ENCODE measurements at regions not wholly inside any gene's neighbourhood (a gene's known extent, or its start where the extent isn't known, plus 50 kb on each side); places are given as distances from the start of the nearest gene placed in this dataset.

GRCh38 chr14:42145766-42146165 is 539.1 kb downstream of the LRFN5 start:
- H3K79me2 ChIP-seq (ENCODE audit: control insufficient read depth, low read length): no peaks in the 10 kb centered on the region
- no peak overlapping the region for H3K4me2 ChIP-seq (ENCODE audit: low read length)
- no peaks in the 10 kb centered on the region for H3K27me3 ChIP-seq (ENCODE audit: control insufficient read depth, low read length)
- H3K9me3 ChIP-seq (ENCODE audit: control insufficient read depth, insufficient read depth, low read length): no peaks in the 10 kb centered on the region
- H3F3A ChIP-seq (ENCODE audit: control insufficient read depth, insufficient read depth): no peaks in the 10 kb centered on the region
- H3K9me2 ChIP-seq (replicated peaks; ENCODE audit: control insufficient read depth, low read length): no peaks in the 10 kb centered on the region
- H3K36me3 ChIP-seq (ENCODE audit: control insufficient read depth, low read length): no peaks in the 10 kb centered on the region
- no peak overlapping the region for H3K4me3 ChIP-seq (ENCODE audit: low read length)
- H3K4me1 ChIP-seq (ENCODE audit: control insufficient read depth, low read length): no peaks in the 10 kb centered on the region
- no peaks in the 10 kb centered on the region for H4K20me1 ChIP-seq (ENCODE audit: control insufficient read depth, insufficient read depth, low read depth, low read length)
- H3K27ac ChIP-seq (ENCODE audit: low read depth, low read length): no peak overlapping the region
- TF ChIP-seq EZH2phosphoT487 (IDR thresholded peaks at IDR 0.05; ENCODE audit: borderline replicate concordance, low read length) (no peak), CTCF (IDR thresholded peaks at IDR 0.05; ENCODE audit: low read depth, low read length, poor library complexity, severe bottlenecking) (no peak)

- Histone ChIP-seq H3K4me2 (ENCODE audit: low read length) (no peak overlapping the region), H3K27me3 (ENCODE audit: control insufficient read depth, low read length) (no peaks in the 10 kb centered on the region), H3K4me3 (ENCODE audit: low read length) (no peak overlapping the region), H4K20me1 (ENCODE audit: control insufficient read depth, insufficient read depth, low read depth, low read length) (no peaks in the 10 kb centered on the region), H3K27ac (ENCODE audit: low read depth, low read length) (no peak overlapping the region), H3K4me1 (ENCODE audit: control insufficient read depth, low read length) (no peaks in the 10 kb centered on the region), H3K79me2 (ENCODE audit: control insufficient read depth, low read length) (no peaks in the 10 kb centered on the region), H3K36me3 (ENCODE audit: control insufficient read depth, low read length) (no peaks in the 10 kb centered on the region), H3F3A (ENCODE audit: control insufficient read depth, insufficient read depth) (no peaks in the 10 kb centered on the region), H3K9me2 (replicated peaks; ENCODE audit: control insufficient read depth, low read length) (no peaks in the 10 kb centered on the region), H3K9me3 (ENCODE audit: control insufficient read depth, insufficient read depth, low read length) (no peaks in the 10 kb centered on the region)
- no peak for TF ChIP-seq EZH2phosphoT487 (IDR thresholded peaks at IDR 0.05; ENCODE audit: borderline replicate concordance, low read length)
- TF ChIP-seq CTCF (IDR thresholded peaks at IDR 0.05; ENCODE audit: low read depth, low read length, poor library complexity, severe bottlenecking): no peak
Measured at GRCh38 chr14:42143114-42143513, 536.4 kb downstream of the LRFN5 start.

GRCh38 chr14:42141328-42141727 is 534.7 kb downstream of the LRFN5 start:
- no peaks in the 10 kb centered on the region for H3K9me2 ChIP-seq (replicated peaks; ENCODE audit: control insufficient read depth, low read length)
- no peaks in the 10 kb centered on the region for H3F3A ChIP-seq (ENCODE audit: control insufficient read depth, insufficient read depth)
- H3K79me2 ChIP-seq (ENCODE audit: control insufficient read depth, low read length): no peaks in the 10 kb centered on the region
- H3K4me1 ChIP-seq (ENCODE audit: control insufficient read depth, low read length): no peaks in the 10 kb centered on the region
- H3K27me3 ChIP-seq (ENCODE audit: control insufficient read depth, low read length): no peaks in the 10 kb centered on the region
- H3K4me2 ChIP-seq (ENCODE audit: low read length): no peak overlapping the region
- TF ChIP-seq EZH2phosphoT487 (IDR thresholded peaks at IDR 0.05; ENCODE audit: borderline replicate concordance, low read length): no peak
- TF ChIP-seq CTCF (IDR thresholded peaks at IDR 0.05; ENCODE audit: low read depth, low read length, poor library complexity, severe bottlenecking): no peak
- H3K4me3 ChIP-seq (ENCODE audit: low read length): no peak overlapping the region
- no peaks in the 10 kb centered on the region for H4K20me1 ChIP-seq (ENCODE audit: control insufficient read depth, insufficient read depth, low read depth, low read length)
- no peak overlapping the region for H3K27ac ChIP-seq (ENCODE audit: low read depth, low read length)
- no peaks in the 10 kb centered on the region for H3K9me3 ChIP-seq (ENCODE audit: control insufficient read depth, insufficient read depth, low read length)
- no peaks in the 10 kb centered on the region for H3K36me3 ChIP-seq (ENCODE audit: control insufficient read depth, low read length)

- TF ChIP-seq CTCF (IDR thresholded peaks at IDR 0.05; ENCODE audit: low read depth, low read length, poor library complexity, severe bottlenecking): no peak
- no peaks in the 10 kb centered on the region for H3K36me3 ChIP-seq (ENCODE audit: control insufficient read depth, low read length)
- no peaks in the 10 kb centered on the region for H3K4me1 ChIP-seq (ENCODE audit: control insufficient read depth, low read length)
- no peaks in the 10 kb centered on the region for H3K27me3 ChIP-seq (ENCODE audit: control insufficient read depth, low read length)
- H3K9me3 ChIP-seq (ENCODE audit: control insufficient read depth, insufficient read depth, low read length): no peaks in the 10 kb centered on the region
- no peak overlapping the region for H3K4me3 ChIP-seq (ENCODE audit: low read length)
- H3K9me2 ChIP-seq (replicated peaks; ENCODE audit: control insufficient read depth, low read length): no peaks in the 10 kb centered on the region
- H3K4me2 ChIP-seq (ENCODE audit: low read length): no peak overlapping the region
- no peaks in the 10 kb centered on the region for H4K20me1 ChIP-seq (ENCODE audit: control insufficient read depth, insufficient read depth, low read depth, low read length)
- no peak overlapping the region for H3K27ac ChIP-seq (ENCODE audit: low read depth, low read length)
- H3F3A ChIP-seq (ENCODE audit: control insufficient read depth, insufficient read depth): no peaks in the 10 kb centered on the region
- no peaks in the 10 kb centered on the region for H3K79me2 ChIP-seq (ENCODE audit: control insufficient read depth, low read length)
Measured at GRCh38 chr14:42140831-42141279, 534.2 kb downstream of the LRFN5 start.
